GM19438 (cell line): ENCODE measurements at regions not wholly inside any gene's neighbourhood (a gene's known extent, or its start where the extent isn't known, plus 50 kb on each side); places are given as distances from the start of the nearest gene placed in this dataset.

ENCODE experiments used
- ATAC-seq: cut with Tn5 transposase; IDR thresholded peaks from one replicate; pipeline ENCODE4 v1.9.1; 2021; ENCODE audit warnings: low read depth; ENCODE audit not compliant: unreplicated experiment

DNA sequence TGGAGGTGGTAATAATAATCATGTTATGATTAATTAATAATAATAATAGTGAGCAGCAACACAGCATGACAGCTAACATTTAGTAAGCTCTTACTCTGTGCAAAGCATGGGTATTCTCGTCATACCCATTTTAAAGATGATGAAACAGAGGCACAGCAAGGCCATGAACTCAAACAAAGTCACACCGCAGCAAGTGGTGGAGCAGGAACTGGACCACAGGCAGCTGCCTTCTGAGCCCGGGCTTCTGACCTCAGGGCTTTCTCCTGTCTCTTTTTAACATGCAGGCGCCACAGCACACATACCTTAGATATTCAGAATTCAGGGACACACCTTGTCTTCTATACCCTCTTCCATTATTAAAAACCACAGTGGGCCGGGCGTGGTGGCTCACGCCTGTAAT is 50.7 kb upstream of the SPATA12 start:
- ATAC-seq: no peak

GRCh38 chr3:57009367-57009766 is 51.1 kb upstream of the SPATA12 start:
- no peak for ATAC-seq

DNA sequence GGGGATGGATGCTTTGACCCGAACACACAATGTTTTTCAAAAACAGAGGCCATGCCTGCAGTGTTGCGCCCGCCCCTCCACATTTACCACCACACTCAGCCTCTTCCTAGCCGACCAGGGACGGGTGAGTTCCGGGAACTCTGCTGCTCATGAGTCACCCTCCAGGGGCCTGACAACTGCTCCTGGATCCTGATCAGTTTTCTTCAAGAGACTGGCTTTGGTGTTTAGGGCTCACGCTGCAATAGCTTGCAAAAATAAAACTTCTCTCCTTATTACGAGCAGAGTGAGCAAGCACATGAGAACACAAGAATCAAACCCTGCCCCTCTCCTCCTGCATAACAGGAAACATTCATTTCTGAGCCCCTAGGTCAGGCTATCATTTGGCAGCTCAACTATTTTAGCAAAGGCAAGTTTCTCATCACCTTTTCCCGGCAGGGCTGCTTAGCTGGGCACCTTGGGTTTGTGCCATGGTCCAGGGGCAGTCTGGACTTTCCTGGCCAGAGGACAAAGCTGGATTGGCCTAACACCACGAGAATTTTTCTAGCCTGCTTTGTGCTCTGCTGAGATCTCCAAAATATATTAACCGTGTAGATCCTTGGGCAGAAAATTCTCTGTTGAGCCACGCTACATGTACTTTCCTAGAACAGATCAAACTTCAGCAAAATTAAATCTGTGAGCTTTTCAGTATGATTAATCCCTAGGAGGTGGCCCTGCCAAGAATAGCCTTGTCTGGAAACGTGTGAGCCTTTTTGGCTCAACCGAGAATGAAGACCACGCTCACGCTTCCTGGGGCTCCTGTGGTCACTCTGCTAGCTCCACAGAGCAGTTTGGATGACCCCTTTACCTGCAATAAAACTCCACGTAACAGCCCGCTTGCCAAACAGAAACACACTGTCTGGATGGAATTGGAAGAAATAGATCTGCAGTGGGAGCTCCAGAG is 52.7 kb upstream of the SPATA12 start:
- ATAC-seq: no peak

- ATAC-seq: no peak
Observed at GRCh38 chr3:57006949-57007419, 53.5 kb upstream of the SPATA12 start.

DNA sequence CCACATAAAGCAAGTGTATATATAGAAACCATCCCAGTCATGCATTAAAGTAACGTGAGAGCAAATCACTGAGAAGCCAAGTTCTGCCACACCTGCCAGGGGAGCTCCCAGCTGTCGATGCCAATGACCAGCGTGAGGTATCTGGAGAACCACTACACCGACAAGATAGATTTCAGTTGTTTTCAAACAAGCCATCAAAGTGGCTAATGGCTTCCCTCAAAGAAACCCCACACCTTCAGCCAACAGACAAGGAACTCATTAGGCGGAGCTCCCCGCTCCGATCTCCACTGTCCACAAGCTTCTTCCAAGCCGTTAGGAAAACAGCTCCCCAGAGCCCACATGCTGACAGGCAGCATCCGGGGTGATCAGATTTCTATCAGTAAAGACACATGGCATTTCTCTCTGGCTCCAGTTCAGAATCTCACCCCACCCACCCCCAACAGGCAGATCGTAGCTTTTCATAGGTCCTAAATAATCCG is 54.2 kb upstream of the SPATA12 start:
- ATAC-seq: no peak

DNA sequence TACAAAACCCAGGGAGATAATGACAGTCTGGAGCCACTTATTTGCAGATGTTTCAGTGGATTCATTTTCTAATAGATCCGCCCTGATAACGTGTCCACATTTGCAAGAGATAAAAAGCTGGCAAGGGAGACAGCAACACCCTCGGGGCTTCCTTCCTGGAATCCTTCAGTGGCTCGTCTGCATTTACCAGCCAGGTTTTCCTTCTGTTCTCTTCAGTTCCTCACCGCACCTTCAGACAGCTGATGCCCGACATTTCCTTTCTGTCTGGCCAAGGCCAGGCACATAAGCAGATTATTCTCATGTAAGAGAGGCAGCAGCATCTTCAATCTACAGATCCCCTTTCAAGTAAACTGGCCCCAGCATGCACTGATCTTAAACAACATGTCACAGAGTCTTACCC is 56.2 kb upstream of the SPATA12 start:
- no peak for ATAC-seq

GRCh38 chr3:57003676-57004075 is 56.8 kb upstream of the SPATA12 start:
- no peak for ATAC-seq

GRCh38 chr3:57001356-57001755 is 59.1 kb upstream of the SPATA12 start:
- ATAC-seq: no peak

DNA sequence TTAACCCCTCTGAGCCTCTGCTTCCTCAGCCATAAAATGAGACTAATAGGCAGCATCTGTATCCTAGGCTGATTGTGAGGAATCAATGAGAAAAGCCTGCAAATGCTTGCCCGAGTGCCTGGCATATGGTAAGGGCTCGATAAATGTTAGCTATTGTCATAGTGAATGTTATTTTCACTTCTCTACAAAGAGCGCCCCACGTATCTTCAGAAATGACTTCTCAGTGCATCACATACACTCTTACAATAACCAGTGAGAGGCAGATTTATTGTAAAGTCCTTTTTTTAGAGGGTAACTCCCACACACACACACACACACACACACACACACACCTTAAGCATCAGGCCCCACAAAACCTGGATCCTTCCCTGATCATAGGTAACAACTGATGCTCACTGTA is 60.5 kb upstream of the SPATA12 start:
- ATAC-seq: no peak

DNA sequence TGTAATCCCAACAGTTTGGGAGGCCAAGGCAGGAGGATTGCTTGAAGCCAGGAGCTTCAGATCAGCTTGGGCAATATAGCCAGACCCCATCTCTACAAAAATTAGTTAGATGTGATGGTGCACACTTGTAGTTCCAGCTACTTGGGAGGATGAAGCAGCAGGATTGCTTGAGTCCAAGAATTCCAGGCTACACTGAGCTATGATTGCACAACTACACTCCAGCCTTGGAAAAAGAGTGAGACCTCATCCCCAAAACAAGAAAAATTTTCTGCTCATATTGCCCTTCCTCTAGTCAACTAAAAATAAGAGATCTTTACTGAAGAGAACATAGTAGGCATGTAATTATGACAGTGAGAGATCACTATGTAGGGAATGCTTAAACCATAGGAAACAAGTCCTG is 60.9 kb upstream of the SPATA12 start:
- ATAC-seq: no peak

DNA sequence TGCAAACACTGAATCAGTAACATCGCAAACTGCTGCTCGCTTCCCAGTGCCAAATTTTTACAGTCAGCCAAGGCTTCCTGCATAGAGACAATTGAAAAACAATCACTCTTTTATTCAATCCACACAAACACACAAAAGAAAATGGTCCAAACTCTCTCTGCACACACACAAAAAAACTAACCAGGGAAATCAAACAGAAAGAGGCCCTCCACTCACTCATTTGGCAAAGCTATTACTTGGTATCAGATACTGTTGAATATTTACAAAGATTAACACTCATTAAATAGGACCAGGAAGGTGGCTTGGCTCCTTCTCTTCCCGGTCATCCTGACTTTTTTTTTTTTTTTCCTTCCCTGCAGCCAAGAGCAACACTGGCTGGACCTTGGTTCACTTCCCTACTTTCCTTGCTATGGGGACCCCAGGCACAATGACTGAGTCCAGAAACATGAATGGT is 62.4 kb upstream of the SPATA12 start:
- ATAC-seq: no peak

DNA sequence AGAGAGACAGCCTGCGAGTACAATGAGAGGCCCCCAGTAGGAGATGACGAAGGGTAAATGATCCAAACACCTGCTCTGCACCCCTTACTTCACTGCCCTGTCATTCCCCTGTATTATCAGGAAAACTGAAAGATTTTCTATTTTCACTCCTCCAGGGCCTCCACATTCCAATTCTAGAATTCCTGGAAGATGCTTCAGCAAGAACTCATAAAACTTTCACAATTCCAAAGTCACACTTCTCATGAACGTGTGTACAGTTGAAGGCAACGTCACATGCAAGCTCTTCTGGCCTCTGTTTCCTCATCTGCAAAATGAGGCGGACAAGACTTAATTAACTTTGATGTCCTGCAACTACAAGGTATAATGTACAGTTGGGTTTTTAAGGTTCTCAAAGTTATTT is 62.8 kb upstream of the SPATA12 start:
- no peak for ATAC-seq

DNA sequence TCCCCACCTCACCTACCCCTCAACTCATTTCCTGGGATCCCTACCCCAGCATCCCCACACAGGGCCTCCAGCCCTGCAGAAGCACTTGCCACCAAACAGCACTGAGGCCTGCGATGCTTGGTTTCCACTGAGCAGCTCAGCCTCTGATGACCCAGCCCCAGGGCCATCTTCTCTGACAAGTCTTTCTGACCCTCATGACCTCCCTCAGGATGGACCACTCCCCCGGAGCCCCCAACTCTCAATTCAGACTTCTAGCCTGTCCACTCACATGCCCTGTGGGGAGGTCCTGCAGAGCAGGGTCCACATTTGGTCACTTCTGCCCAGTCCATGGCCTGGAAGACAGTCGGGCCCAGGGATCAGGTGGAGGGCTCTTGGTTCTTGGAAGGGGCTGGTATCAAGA is 63.4 kb upstream of the SPATA12 start:
- no peak for ATAC-seq

DNA sequence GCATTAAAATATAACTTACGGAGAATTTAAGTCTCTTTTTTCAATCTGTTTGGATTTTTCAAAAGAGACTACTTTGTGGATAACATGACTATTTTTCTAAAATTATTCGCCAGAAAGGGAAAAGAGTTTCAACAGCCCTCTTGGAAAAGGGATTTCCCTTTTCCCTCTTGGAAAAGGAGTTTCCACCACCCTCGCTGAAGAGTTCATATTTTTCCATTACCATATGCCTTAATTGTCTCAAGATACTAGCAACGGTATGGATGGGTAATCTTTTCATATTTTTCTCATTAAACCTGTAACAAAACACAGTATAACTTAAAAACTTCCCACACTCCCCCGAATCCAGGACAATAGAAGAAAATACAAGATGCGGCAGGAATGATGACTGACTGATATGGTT is 66.1 kb upstream of the SPATA12 start:
- no peak for ATAC-seq

DNA sequence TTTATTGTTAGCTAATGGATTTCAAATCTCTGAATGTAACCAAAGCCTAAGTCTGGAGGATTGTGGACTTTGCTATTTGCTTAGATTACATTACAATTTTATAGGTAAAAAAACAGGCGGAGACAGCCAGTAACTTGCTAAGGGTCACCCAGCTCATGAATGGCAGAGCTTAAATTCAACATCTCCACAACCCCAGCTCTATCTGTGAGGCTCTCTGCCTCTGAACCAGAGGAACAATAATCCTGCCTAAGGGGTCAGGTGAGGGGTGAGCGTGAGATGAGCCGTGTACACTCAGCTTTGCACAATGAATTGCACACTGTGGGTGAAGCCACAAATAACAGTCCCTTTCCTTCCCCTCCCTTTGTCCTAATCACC is 69.8 kb upstream of the SPATA12 start:
- ATAC-seq: no peak

DNA sequence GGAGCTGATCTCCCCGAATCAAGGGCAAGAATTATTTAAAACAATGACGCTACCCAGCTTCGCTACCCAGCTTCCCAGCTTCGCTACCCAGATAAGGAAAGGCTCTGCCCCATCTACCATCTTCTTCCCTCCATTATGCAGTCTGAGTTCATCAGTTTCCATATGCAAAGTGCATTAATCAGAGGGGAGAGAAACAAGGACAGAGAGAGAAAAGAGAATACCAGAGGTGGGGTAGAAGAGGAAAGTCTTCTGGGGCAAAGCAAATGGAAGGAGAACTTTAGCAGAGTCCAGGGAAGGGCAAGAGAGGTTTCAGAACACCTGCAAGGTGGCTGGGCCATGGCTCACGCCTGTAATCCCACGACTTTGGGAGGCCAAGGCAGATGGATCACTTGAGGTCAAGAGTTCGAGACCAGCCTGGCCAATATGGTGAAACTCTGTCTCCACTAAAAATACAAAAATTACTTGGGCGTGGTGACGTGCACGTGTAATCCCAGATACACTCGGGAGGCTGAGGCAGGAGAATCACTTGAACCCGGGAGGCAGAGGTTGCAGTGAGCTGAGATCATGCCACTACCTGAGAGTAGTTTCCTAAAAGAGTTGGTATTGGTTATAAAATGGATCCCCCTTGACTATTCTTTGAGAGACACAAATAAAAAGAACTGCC is 70.4 kb upstream of the SPATA12 start:
- no peak for ATAC-seq

DNA sequence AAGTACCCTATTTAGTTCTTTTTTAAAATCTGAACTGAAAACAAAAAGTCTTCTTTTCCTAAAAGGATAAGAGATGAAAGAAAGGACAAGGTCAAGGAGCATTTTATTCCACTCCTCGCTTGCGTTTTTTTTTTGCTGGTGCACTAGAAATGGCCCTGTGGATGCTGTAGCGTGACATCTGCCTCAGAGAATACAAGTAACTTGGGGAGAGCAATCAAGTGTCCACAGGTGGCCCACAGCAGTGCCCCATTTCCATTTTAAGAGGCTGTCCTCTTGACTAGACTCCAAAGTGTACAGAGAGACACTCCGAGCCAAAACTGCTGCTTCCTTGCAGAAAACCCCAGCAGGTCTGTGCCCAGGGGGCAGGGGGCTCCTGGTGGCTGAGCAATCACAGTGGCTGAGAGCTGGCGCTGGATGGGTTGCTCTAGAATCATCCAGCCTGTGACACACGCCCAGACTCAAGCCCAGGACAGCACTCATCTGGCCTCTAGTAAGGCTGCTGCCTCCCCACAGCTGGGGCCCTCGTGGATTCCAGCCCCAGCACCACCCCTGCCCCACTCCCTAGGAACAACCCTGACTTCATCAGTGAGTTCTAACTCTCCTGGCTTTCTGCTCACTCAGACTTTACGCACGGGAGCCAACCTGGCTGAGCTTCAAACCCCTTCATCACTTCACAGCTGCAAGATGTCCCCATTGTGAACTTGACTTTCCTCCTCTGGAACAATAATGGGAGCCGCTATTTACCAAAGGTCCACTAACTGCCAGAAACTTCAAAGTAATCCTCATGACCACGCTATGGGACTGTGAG is 71.1 kb upstream of the SPATA12 start:
- ATAC-seq: no peak

DNA sequence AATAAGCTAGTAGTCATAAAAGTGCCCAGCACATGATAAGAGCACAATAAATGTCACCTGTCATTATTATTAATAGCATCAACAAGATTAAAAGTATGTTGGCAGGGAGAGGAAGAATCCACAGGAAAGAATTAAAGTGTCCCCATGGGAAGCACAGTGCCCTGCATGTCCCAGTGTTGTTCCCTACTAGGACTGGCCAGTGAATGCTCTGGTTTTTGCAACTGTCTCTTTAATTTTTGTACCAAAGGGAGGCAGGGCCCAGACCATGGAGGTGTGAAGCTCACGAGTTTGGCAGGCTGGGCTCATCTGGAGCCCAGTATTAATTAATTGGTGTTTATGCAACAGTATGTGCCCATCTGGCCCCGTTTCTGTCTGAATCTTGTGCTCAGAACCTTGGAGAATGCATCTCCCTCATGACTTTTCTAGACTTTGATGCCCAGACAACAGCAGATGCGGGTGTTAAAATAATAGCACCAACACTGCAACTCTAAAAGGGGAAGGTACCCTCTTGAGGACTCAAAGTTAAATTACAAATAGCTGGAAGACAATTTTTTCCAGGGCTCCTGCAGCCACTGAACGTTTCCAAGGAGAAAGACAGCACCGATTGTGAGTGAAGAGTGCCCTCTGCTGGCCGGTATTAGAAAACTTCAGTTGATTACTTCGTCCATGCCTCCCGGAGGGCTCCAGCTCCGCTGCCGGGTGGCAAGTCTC is 71.9 kb upstream of the SPATA12 start:
- no peak for ATAC-seq

DNA sequence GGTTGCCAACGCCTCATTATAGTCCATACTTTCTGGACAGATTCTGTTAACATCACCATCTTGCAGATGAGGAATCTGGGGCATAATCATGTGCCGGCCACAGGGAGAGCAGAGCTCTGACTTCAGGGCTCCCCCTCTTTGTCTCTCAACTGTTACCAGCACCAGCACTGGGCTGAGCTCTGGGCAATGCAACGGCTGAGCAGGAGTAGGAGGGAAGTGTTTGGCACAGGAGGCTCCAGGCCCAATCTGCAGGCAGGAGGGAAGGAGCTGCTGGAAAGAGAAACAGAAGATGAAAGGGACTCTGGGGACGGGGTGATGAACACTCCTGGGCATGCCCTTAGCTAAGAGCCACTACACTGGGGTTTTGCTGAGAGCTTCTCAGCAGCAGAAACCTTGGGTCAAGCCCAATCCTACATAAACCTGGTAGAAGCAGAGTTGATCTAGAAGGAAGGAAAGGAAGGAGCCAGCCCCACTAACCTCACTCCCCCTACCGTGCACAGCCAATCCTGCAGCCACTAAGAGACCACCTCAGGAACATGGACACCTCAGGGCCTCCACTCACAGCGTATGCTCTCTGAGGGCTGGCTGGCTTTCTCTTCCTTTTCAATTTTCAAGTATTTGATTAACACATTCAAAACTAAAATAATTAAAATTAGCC is 73.1 kb upstream of the SPATA12 start:
- ATAC-seq: no peak

DNA sequence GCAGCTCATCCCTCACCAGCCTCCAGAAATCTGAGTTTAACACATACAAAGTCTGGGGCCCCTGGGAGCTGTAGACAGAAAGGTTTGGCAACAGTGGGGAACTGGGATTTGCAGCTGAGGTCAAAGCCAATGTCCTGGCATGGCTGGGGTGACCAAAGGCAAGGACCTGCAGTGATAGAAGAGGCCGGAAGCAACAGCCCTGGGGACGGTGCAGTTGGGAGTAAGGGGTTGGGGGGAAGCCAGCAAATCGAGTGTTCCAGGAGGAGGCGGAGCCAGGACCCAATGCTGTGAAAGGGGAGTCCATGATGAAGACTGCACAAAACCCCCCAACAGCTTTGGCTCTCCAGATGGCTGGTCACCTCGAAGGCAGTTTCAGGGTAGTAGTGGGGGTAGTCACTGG is 74.1 kb upstream of the SPATA12 start:
- no peak for ATAC-seq
